Activated CD4-positive, alpha-beta T cell treated with anti-CD3 and anti-CD28 coated beads, Interleukin-2, Interleukin-4, amounts not matched to agents 100 ng/mL and 50 ng/mL, durations not matched to agents 16 hours and 8 hours (primary cell): ENCODE measurements at regions not wholly inside any gene's neighbourhood (a gene's known extent, or its start where the extent isn't known, plus 50 kb on each side); places are given as distances from the start of the nearest gene placed in this dataset.

Source experiments
- DNase-seq: peaks from one replicate; pipeline ENCODE4 v3.0.0-alpha.2; 2020; ENCODE audit warnings: low spot score

GRCh38 chr1:11596295-11596694 is 57.9 kb downstream of the FBXO2 start:
- DNase-seq = no peak

GRCh38 chr1:11595285-11595684 is 58.9 kb downstream of the FBXO2 start:
- DNase-seq = no peak

- DNase-seq = no peak
Observed at GRCh38 chr1:11594625-11595024, 59.6 kb downstream of the FBXO2 start.

GRCh38 chr1:11594222-11594621 is 60.0 kb downstream of the FBXO2 start:
- DNase-seq = peak; percentile 10

GRCh38 chr1:11592752-11593151 is 61.5 kb downstream of the FBXO2 start:
- no peak for DNase-seq

GRCh38 chr1:11590395-11590794 is 63.8 kb downstream of the FBXO2 start:
- no peak for DNase-seq
